DMS 273 (cell line): ENCODE measurements at regions not wholly inside any gene's neighbourhood (a gene's known extent, or its start where the extent isn't known, plus 50 kb on each side); places are given as distances from the start of the nearest gene placed in this dataset.
"Not testable (repeated sequence)": the region's sequence is repeated elsewhere in the genome, so short reads cannot be mapped to it uniquely, and the experiment has no call there.

Experiments
- DNase-seq: peaks from one replicate; lab custom pipeline; 2025; ENCODE audit not compliant: unreplicated experiment; lab: John Stamatoyannopoulos, UW

GRCh38 chr17:43316522-43317142, 82.2 kb upstream of the ARL4D start:
- DNase-seq: no peak

GRCh38 chr17:43315858-43316521, 82.2 kb upstream of the RNU2-1 start:
- no peak for DNase-seq

- DNase-seq: no peak
Observed at GRCh38 chr17:43315369-43315768, 81.6 kb upstream of the RNU2-1 start.

- DNase-seq: no peak
Observed at GRCh38 chr17:43314611-43315011, 80.8 kb upstream of the RNU2-1 start.

- no peak for DNase-seq
Observed at GRCh38 chr17:43312011-43312410, 78.2 kb upstream of the RNU2-1 start.

GRCh38 chr17:43309505-43310332, 75.9 kb upstream of the RNU2-1 start:
- DNase-seq: no peak

GRCh38 chr17:43308999-43309398, 75.2 kb upstream of the RNU2-1 start:
- no peak for DNase-seq

GRCh38 chr17:43304792-43305191, 71.0 kb upstream of the RNU2-1 start:
- DNase-seq: not testable (repeated sequence)

- DNase-seq: not testable (repeated sequence)
Observed at GRCh38 chr17:43303049-43303448, 69.3 kb upstream of the RNU2-1 start.

GRCh38 chr17:43299300-43300076, 65.7 kb upstream of the RNU2-1 start:
- not testable (repeated sequence) for DNase-seq

GRCh38 chr17:43289670-43290069, 55.9 kb upstream of the RNU2-1 start:
- DNase-seq: not testable (repeated sequence)

GRCh38 chr17:43283606-43284005, 49.8 kb upstream of the RNU2-1 start:
- DNase-seq: not testable (repeated sequence)
